ENCODE measurements at regions not wholly inside any gene's neighbourhood (a gene's known extent, or its start where the extent isn't known, plus 50 kb on each side); places are given as distances from the start of the nearest gene placed in this dataset.

GRCh38 chr5:56326770-56327169, 93.6 kb upstream of the ANKRD55 start:
- Histone ChIP-seq H3K27ac (no peak overlapping the region), H3K36me3 (no peaks in the 10 kb centered on the region), H3K4me3 (no peak overlapping the region), H3K27me3 (no peaks in the 10 kb centered on the region), H3K4me1 (peaks cover 0 to 18% (median 0%) of the 10 kb centered on the region in 4 donors), H3K9me3 (no peaks in the 10 kb centered on the region)
- DNase-seq: no peak
- TF ChIP-seq CTCF (IDR thresholded peaks at IDR 0.05): no peak
- intact Hi-C loops (cut with DNase I; ENCODE audit: low total_unique reads): no loop called here

- H3K36me3 ChIP-seq: no peaks in the 10 kb centered on the region
- H3K27me3 ChIP-seq: no peaks in the 10 kb centered on the region
- H3K9me3 ChIP-seq: no peaks in the 10 kb centered on the region
- intact Hi-C loops (cut with DNase I; ENCODE audit: low total_unique reads): no loop called here
- peaks cover 0 to 18% (median 0%) of the 10 kb centered on the region in 4 donors for H3K4me1 ChIP-seq
- H3K27ac ChIP-seq: no peak overlapping the region
- DNase-seq: no peak
- no peak overlapping the region for H3K4me3 ChIP-seq
- TF ChIP-seq CTCF (IDR thresholded peaks at IDR 0.05): no peak
Observed at GRCh38 chr5:56326116-56326515, 93.0 kb upstream of the ANKRD55 start.

- Histone ChIP-seq H3K27me3 (no peaks in the 10 kb centered on the region), H3K9me3 (no peaks in the 10 kb centered on the region), H3K4me3 (no peak overlapping the region), H3K36me3 (no peaks in the 10 kb centered on the region), H3K4me1 (peaks cover 0 to 18% (median under 1%) of the 10 kb centered on the region in 4 donors), H3K27ac (no peak overlapping the region)
- no peak for TF ChIP-seq CTCF (IDR thresholded peaks at IDR 0.05)
- no peak for DNase-seq
- intact Hi-C loops (cut with DNase I; ENCODE audit: low total_unique reads): no loop called here
Observed at GRCh38 chr5:56325039-56325438, 91.9 kb upstream of the ANKRD55 start.

- DNase-seq: no peak
- no peaks in the 10 kb centered on the region for H3K36me3 ChIP-seq
- intact Hi-C loops (cut with DNase I; ENCODE audit: low total_unique reads): no loop called here
Observed at GRCh38 chr5:56323505-56323904, 90.4 kb upstream of the ANKRD55 start.

GRCh38 chr5:56322592-56322991, 89.5 kb upstream of the ANKRD55 start:
- H3K4me1 ChIP-seq: peaks cover 0 to 19% (median 6%) of the 10 kb centered on the region in 4 donors
- H3K36me3 ChIP-seq: no peaks in the 10 kb centered on the region
- TF ChIP-seq CTCF (IDR thresholded peaks at IDR 0.05): no peak
- intact Hi-C loops (cut with DNase I; ENCODE audit: low total_unique reads): no loop called here
- no peak overlapping the region for H3K4me3 ChIP-seq
- no peak overlapping the region for H3K27ac ChIP-seq
- no peaks in the 10 kb centered on the region for H3K27me3 ChIP-seq
- DNase-seq: no peak
- H3K9me3 ChIP-seq: no peaks in the 10 kb centered on the region

More at GRCh38 chr5:56323505-56323904, 90.4 kb upstream of the ANKRD55 start:
- Histone ChIP-seq H3K27ac (no peak overlapping the region), H3K4me3 (no peak overlapping the region), H3K27me3 (no peaks in the 10 kb centered on the region), H3K9me3 (no peaks in the 10 kb centered on the region), H3K4me1 (peaks cover 0 to 19% (median 6%) of the 10 kb centered on the region in 4 donors)
- TF ChIP-seq CTCF (IDR thresholded peaks at IDR 0.05): no peak

Data from tibial artery (tissue), 4 donors.